ENCODE measurements at regions not wholly inside any gene's neighbourhood (a gene's known extent, or its start where the extent isn't known, plus 50 kb on each side); places are given as distances from the start of the nearest gene placed in this dataset.

GRCh38 chr3:23002836-23003732 lies 200.0 kb upstream of the UBE2E2 start:
- no peaks in the 10 kb centered on the region for H3K36me3 Mint-ChIP-seq (ENCODE audit: low read depth, unreplicated experiment)
- H3K9me3 Mint-ChIP-seq (ENCODE audit: unreplicated experiment): no peaks in the 10 kb centered on the region
- H3K4me3 Mint-ChIP-seq (ENCODE audit: unreplicated experiment): no peak overlapping the region
- TF ChIP-seq CTCF (IDR thresholded peaks at IDR 0.05; ENCODE audit: unreplicated experiment): no peak
- H3K27ac Mint-ChIP-seq (ENCODE audit: unreplicated experiment): no peak overlapping the region
- H3K27me3 Mint-ChIP-seq (ENCODE audit: unreplicated experiment): no peaks in the 10 kb centered on the region
- DNase-seq (ENCODE audit: low spot score): no peak
- no peaks in the 10 kb centered on the region for H3K4me1 Mint-ChIP-seq (ENCODE audit: unreplicated experiment)

- no peak for TF ChIP-seq CTCF (IDR thresholded peaks at IDR 0.05; ENCODE audit: unreplicated experiment)
- H3K4me1 Mint-ChIP-seq (ENCODE audit: unreplicated experiment): no peaks in the 10 kb centered on the region
- H3K27me3 Mint-ChIP-seq (ENCODE audit: unreplicated experiment): no peaks in the 10 kb centered on the region
- H3K9me3 Mint-ChIP-seq (ENCODE audit: unreplicated experiment): no peaks in the 10 kb centered on the region
- H3K27ac Mint-ChIP-seq (ENCODE audit: unreplicated experiment): no peak overlapping the region
- H3K36me3 Mint-ChIP-seq (ENCODE audit: low read depth, unreplicated experiment): no peaks in the 10 kb centered on the region
- H3K4me3 Mint-ChIP-seq (ENCODE audit: unreplicated experiment): no peak overlapping the region
- DNase-seq (ENCODE audit: low spot score): no peak
Observed at GRCh38 chr3:23003733-23004046, 199.4 kb upstream of the UBE2E2 start.

GRCh38 chr3:23004971-23005370 lies 198.2 kb upstream of the UBE2E2 start:
- Mint-ChIP-seq H3K4me1 (ENCODE audit: unreplicated experiment) (no peaks in the 10 kb centered on the region), H3K27me3 (ENCODE audit: unreplicated experiment) (no peaks in the 10 kb centered on the region), H3K27ac (ENCODE audit: unreplicated experiment) (no peak overlapping the region), H3K4me3 (ENCODE audit: unreplicated experiment) (no peak overlapping the region), H3K9me3 (ENCODE audit: unreplicated experiment) (no peaks in the 10 kb centered on the region), H3K36me3 (ENCODE audit: low read depth, unreplicated experiment) (no peaks in the 10 kb centered on the region)
- TF ChIP-seq CTCF (IDR thresholded peaks at IDR 0.05; ENCODE audit: unreplicated experiment): no peak
- no peak for DNase-seq (ENCODE audit: low spot score)

- Mint-ChIP-seq H3K27ac (ENCODE audit: unreplicated experiment) (no peak overlapping the region), H3K9me3 (ENCODE audit: unreplicated experiment) (no peaks in the 10 kb centered on the region), H3K27me3 (ENCODE audit: unreplicated experiment) (no peaks in the 10 kb centered on the region), H3K36me3 (ENCODE audit: low read depth, unreplicated experiment) (no peaks in the 10 kb centered on the region), H3K4me3 (ENCODE audit: unreplicated experiment) (no peak overlapping the region), H3K4me1 (ENCODE audit: unreplicated experiment) (no peaks in the 10 kb centered on the region)
- no peak for TF ChIP-seq CTCF (IDR thresholded peaks at IDR 0.05; ENCODE audit: unreplicated experiment)
- no peak for DNase-seq (ENCODE audit: low spot score)
Observed at GRCh38 chr3:23017801-23018200, 185.3 kb upstream of the UBE2E2 start.

GRCh38 chr3:23019596-23020300 lies 183.4 kb upstream of the UBE2E2 start:
- Mint-ChIP-seq H3K27me3 (ENCODE audit: unreplicated experiment) (peaks cover under 1% of the 10 kb centered on the region), H3K27ac (ENCODE audit: unreplicated experiment) (no peak overlapping the region), H3K36me3 (ENCODE audit: low read depth, unreplicated experiment) (no peaks in the 10 kb centered on the region), H3K9me3 (ENCODE audit: unreplicated experiment) (no peaks in the 10 kb centered on the region), H3K4me3 (ENCODE audit: unreplicated experiment) (no peak overlapping the region), H3K4me1 (ENCODE audit: unreplicated experiment) (no peaks in the 10 kb centered on the region)
- no peak for TF ChIP-seq CTCF (IDR thresholded peaks at IDR 0.05; ENCODE audit: unreplicated experiment)
- no peak for DNase-seq (ENCODE audit: low spot score)

Measured in endothelial cell (in vitro differentiated cells).